GM12878 (cell line): ENCODE measurements at regions not wholly inside any gene's neighbourhood (a gene's known extent, or its start where the extent isn't known, plus 50 kb on each side); places are given as distances from the start of the nearest gene placed in this dataset.

Experiments used
- ATAC-seq: fragments of 200-7000 bp; cut with Tn5 transposase; 3 replicates; pipeline ENCODE4 v1.9.1; 2020; ENCODE audit warnings: mild to moderate bottlenecking, moderate library complexity
- BruUV-seq: library from RNA; stranded (reverse); fragments of 400-500 nt; replicated peaks from 2 replicates; lab custom pipeline; 2021; lab: Mats Ljungman, UMichigan
- CTCF ChIA-PET: fragments of 300-600 bp; sonication (Branson Sonifier 250); formaldehyde crosslinking; extraction: SDS; loops from one replicate; lab custom pipeline; 2021; ENCODE audit warnings: inconsistent platforms; lab: Yijun Ruan, JAX
- POLR2A ChIA-PET: fragments of 350-600 bp; formaldehyde crosslinking; extraction: SDS; loops from one replicate; lab custom pipeline; 2021; ENCODE audit warnings: inconsistent platforms; lab: Charles Lee
- RAD21 ChIA-PET: fragments of 300-600 bp; sonication (Branson Sonifier 250); formaldehyde crosslinking; loops from one replicate; lab custom pipeline; 2023; ENCODE audit warnings: antibody characterized with exemption; ENCODE audit not compliant: unreplicated experiment; lab: Charles Lee
- SMC1A ChIA-PET: fragments of 300-600 bp; sonication (Branson Sonifier 250); formaldehyde crosslinking; loops from one replicate; lab custom pipeline; 2023; ENCODE audit not compliant: unreplicated experiment, uncharacterized antibody; lab: Charles Lee
- DNase-seq: peaks from one replicate; pipeline ENCODE4 v3.0.0-alpha.2; 2011; ENCODE audit warnings: low read depth, low spot score
- FAIRE-seq: peaks from 3 replicates; lab custom pipeline; 2011; peaks lifted over from hg19 to GRCh38; lab: Jason Lieb, UNC
- H2AFZ ChIP-seq: 2 replicates; pipeline ENCODE4 v1.6.0; 2011; ENCODE audit warnings: low read depth, low read length, control low read depth; ENCODE audit not compliant: control insufficient read depth
- H3K27ac ChIP-seq: 2 replicates; pipeline ENCODE4 v1.5.1; 2011; ENCODE audit warnings: control low read depth; ENCODE audit not compliant: control insufficient read depth, insufficient read depth
- H3K27me3 ChIP-seq, 2 experiments: replicated peaks in 1 of 2; 2 replicates each; pipeline versions ENCODE4 v1.6.0 to v1.6.1; 2011; ENCODE audit warnings: low read length in 1 of 2; ENCODE audit not compliant: control insufficient read depth in 2 of 2, insufficient read depth in 2 of 2
- H3K36me3 ChIP-seq, 2 experiments: 2 replicates each; pipeline ENCODE4 v1.5.1; 2011; ENCODE audit warnings: low read length in 1 of 2; ENCODE audit not compliant: control insufficient read depth in 2 of 2, insufficient read depth in 2 of 2
- H3K4me1 ChIP-seq: 2 replicates; pipeline ENCODE4 v1.6.1; 2011; ENCODE audit warnings: mild to moderate bottlenecking, low read length, moderate library complexity, mixed read lengths; ENCODE audit not compliant: control insufficient read depth, insufficient read depth
- H3K4me2 ChIP-seq: 2 replicates; pipeline ENCODE4 v1.6.0; 2011; ENCODE audit warnings: control low read depth; ENCODE audit not compliant: control insufficient read depth, insufficient read depth
- H3K4me3 ChIP-seq: fragments of 200-600 bp; sonication (generic); 2 replicates; pipeline ENCODE4 v1.5.1; 2016
- H3K79me2 ChIP-seq: 2 replicates; pipeline ENCODE4 v1.6.0; 2011; ENCODE audit warnings: low read length; ENCODE audit not compliant: control insufficient read depth, insufficient read depth
- H3K9ac ChIP-seq: 2 replicates; pipeline ENCODE4 v1.8.0; 2011; ENCODE audit warnings: low read length, control low read depth, mixed read lengths; ENCODE audit not compliant: control insufficient read depth, insufficient read depth
- H3K9me3 ChIP-seq: replicated peaks from 3 replicates; pipeline ENCODE4 v1.5.1; 2011; ENCODE audit warnings: mild to moderate bottlenecking, low read length; ENCODE audit not compliant: control insufficient read depth, insufficient read depth
- H4K20me1 ChIP-seq: 2 replicates; pipeline ENCODE4 v1.6.0; 2011; ENCODE audit not compliant: control insufficient read depth, insufficient read depth
- BCL11A ChIP-seq: IDR thresholded peaks from 2 replicates; pipeline ENCODE4 v1.6.1; 2011; ENCODE audit warnings: low read depth, low read length
- CREB1 ChIP-seq: IDR thresholded peaks from 2 replicates; pipeline ENCODE4 v1.6.1; 2012; ENCODE audit warnings: low read depth, mild to moderate bottlenecking, inconsistent platforms
- IRF4 ChIP-seq: IDR thresholded peaks from 2 replicates; pipeline ENCODE4 v1.6.1; 2011; ENCODE audit warnings: low read depth, low read length
- MYB ChIP-seq: fragments of 150-350 bp; IDR thresholded peaks from 2 replicates; pipeline ENCODE4 v1.6.1; 2014; ENCODE audit warnings: mild to moderate bottlenecking, low read depth, low read length, borderline replicate concordance
- SMAD1 ChIP-seq: fragments of 450-650 bp; IDR thresholded peaks from 2 replicates; pipeline ENCODE4 v1.6.1; 2018; ENCODE audit warnings: mild to moderate bottlenecking, low read depth; ENCODE audit not compliant: partially characterized antibody
- WGBS: methylation state at CpG from one replicate; pipeline ENCODE4 v1.1.6; 2016; ENCODE audit warnings: low lambda C conversion rate; ENCODE audit not compliant: insufficient replicate concordance, insufficient coverage; ENCODE audit errors: missing lambda C conversion rate; 5-methylcytosine and 5-hydroxymethylcytosine counted together
- in situ Hi-C: fragments of 300-500 bp; cut with MboI; formaldehyde crosslinking; loops from 9 replicates; pipeline ENCODE4 v1.14.3; 2018; ENCODE audit warnings: mixed read lengths
- intact Hi-C: fragments of 100-400 bp; cut with micrococcal nuclease; formaldehyde crosslinking; loops from one replicate; pipeline ENCODE4 v1.14.2; 2022; ENCODE audit not compliant: unreplicated experiment
- TF ChIP-seq, protein P1 (sequence below): fragments of 450-650 bp; IDR thresholded peaks from 2 replicates; pipeline ENCODE4 v1.6.1; 2017; ENCODE audit warnings: mild to moderate bottlenecking, low read depth, inconsistent platforms; ENCODE audit not compliant: poor library complexity, severe bottlenecking
- TF ChIP-seq, protein P2 (sequence below): IDR thresholded peaks from 2 replicates; pipeline ENCODE4 v1.6.1; 2011; ENCODE audit warnings: low read depth, mild to moderate bottlenecking, low read length, moderate library complexity, borderline replicate concordance; ENCODE audit errors: extremely low read depth

DNA sequence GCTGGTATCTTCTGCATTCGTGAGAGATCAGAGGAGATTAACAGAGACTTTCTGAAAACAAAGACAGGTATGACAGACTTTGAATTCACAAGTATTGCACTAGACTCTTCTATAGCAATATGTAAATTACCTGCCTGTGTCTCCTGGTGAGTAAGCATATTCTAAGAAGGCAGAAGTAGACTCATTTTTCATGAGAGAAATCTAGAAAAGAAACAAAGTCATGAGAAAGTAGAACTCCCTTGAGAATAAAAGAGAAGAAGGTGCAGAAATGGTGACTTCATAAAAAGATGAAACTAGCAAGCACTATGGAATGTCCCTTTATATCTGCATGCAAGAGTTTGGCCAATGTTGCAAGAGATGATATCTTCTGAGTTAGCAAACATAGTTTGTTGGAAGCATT, 419.8 kb downstream of the DMRT2 start (continued):
- TF ChIP-seq, protein P1, sequence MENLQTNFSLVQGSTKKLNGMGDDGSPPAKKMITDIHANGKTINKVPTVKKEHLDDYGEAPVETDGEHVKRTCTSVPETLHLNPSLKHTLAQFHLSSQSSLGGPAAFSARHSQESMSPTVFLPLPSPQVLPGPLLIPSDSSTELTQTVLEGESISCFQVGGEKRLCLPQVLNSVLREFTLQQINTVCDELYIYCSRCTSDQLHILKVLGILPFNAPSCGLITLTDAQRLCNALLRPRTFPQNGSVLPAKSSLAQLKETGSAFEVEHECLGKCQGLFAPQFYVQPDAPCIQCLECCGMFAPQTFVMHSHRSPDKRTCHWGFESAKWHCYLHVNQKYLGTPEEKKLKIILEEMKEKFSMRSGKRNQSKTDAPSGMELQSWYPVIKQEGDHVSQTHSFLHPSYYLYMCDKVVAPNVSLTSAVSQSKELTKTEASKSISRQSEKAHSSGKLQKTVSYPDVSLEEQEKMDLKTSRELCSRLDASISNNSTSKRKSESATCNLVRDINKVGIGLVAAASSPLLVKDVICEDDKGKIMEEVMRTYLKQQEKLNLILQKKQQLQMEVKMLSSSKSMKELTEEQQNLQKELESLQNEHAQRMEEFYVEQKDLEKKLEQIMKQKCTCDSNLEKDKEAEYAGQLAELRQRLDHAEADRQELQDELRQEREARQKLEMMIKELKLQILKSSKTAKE, result peak; percentile 36
- TF ChIP-seq CREB1, result peak; percentile 28; the same call in 1 of the 2 replicates
- TF ChIP-seq IRF4, result no peak
- TF ChIP-seq, protein P2, sequence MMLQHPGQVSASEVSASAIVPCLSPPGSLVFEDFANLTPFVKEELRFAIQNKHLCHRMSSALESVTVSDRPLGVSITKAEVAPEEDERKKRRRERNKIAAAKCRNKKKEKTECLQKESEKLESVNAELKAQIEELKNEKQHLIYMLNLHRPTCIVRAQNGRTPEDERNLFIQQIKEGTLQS, result no peak
- peak; percentile 66 for TF ChIP-seq SMAD1
- TF ChIP-seq BCL11A, result no peak

DNA sequence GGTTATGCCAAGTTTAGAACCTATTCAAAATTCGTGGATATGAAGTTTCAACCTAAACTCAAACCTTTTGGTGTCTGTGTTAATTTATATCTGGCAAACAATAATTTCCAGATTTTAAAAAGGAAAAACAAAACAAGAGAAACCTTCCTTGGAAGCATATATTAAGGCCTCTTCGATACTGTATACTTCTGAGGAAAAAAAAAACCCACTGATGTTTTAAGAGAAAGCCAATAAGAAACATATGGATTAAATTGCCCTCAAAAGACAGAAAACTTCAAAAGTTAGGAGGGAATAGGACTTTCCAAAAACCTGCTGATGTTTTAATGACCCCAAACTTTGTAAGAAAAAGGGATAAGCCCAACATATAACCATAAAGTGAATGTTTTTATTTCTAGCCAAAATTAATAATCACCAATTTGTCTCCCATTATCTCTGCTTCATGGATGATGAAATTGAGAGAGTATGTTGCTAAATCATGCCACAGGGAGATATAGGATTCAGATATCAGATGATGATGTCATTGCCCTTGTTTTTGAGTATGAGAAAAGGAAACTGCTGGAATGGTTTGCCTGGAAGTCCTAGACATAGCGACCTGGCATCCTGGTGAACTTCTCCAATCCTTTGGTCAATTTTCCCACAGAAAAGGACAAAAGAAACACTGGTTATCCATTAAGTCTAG, 423.9 kb downstream of the DMRT2 start:
- H3K79me2 ChIP-seq, result no peaks in the 10 kb centered on the region
- RAD21 ChIA-PET, result interaction anchor here (1.0 to 1.3 kb wide), 2 partner anchors 13 to 16 kb away, joined by 3 to 4 read pairs; no protein-coding TSS in a partner anchor
- no peak overlapping the region for H3K27ac ChIP-seq
- no peaks in the 10 kb centered on the region for H3K36me3 ChIP-seq
- FAIRE-seq (no peak), ATAC-seq (no peak), DNase-seq (no peak)
- peaks cover 3% of the 10 kb centered on the region; the same call in 1 of the 3 replicates for H3K9me3 ChIP-seq
- SMC1A ChIA-PET, result interaction anchor here (1.0 to 2.6 kb wide), 5 partner anchors 8 to 132 kb away, joined by 3 to 16 read pairs (median 5); no protein-coding TSS in a partner anchor
- no TSS peak for BruUV-seq
- no peak overlapping the region for H3K4me3 ChIP-seq
- no peak for TF ChIP-seq MYB
- CTCF ChIA-PET, result no interaction called here
- WGBS, result 11% methylated on average over 3 of the region's 3 CpGs
- H3K4me1 ChIP-seq, result peaks cover 13% of the 10 kb centered on the region
- no peak overlapping the region for H2AFZ ChIP-seq
- H3K27me3 ChIP-seq, result no peaks in the 10 kb centered on the region
- in situ Hi-C loops (loop anchor here (25.0 kb wide), 1 partner anchor 388 kb away; no protein-coding TSS in a partner anchor), intact Hi-C loops (no loop called here)
- POLR2A ChIA-PET, result no interaction called here
- H4K20me1 ChIP-seq, result no peaks in the 10 kb centered on the region
- H3K9ac ChIP-seq, result no peak overlapping the region
- H3K4me2 ChIP-seq, result no peak overlapping the region
